WTC11 (cell line): ENCODE measurements at regions not wholly inside any gene's neighbourhood (a gene's known extent, or its start where the extent isn't known, plus 50 kb on each side); places are given as distances from the start of the nearest gene placed in this dataset.

Experiments used
- ATF3 ChIP-seq: sonication (generic); formaldehyde crosslinking; conservative IDR thresholded peaks from 2 replicates; pipeline ENCODE4 v1.8.1; 2022; ENCODE audit warnings: mild to moderate bottlenecking, missing genetic modification reagents
- CDX4 ChIP-seq: fragments of 250-450 bp; sonication (Bioruptor Pico); IDR thresholded peaks from 2 replicates; pipeline ENCODE4 v1.9.0; 2021; ENCODE audit warnings: moderate library complexity, mild to moderate bottlenecking, inconsistent platforms, borderline replicate concordance
- CREM ChIP-seq: sonication (generic); formaldehyde crosslinking; IDR thresholded peaks from 2 replicates; pipeline ENCODE4 v1.8.1; 2022; ENCODE audit warnings: mild to moderate bottlenecking, missing genetic modification reagents, moderate library complexity
- EMX1 ChIP-seq: fragments of 250-450 bp; sonication (Bioruptor Pico); IDR thresholded peaks from 2 replicates; pipeline ENCODE4 v1.8.0; 2021; ENCODE audit warnings: mild to moderate bottlenecking
- ERG ChIP-seq: fragments of 250-450 bp; sonication (Bioruptor Pico); IDR thresholded peaks from 2 replicates; pipeline ENCODE4 v1.8.0; 2021; ENCODE audit warnings: mild to moderate bottlenecking
- ESRRA ChIP-seq: sonication (generic); formaldehyde crosslinking; IDR thresholded peaks from 2 replicates; pipeline ENCODE4 v1.8.1; 2022; ENCODE audit warnings: mild to moderate bottlenecking, missing genetic modification reagents, borderline replicate concordance
- FOXJ3 ChIP-seq: sonication (generic); formaldehyde crosslinking; IDR thresholded peaks from 2 replicates; pipeline ENCODE4 v1.9.0; 2021; ENCODE audit warnings: missing genetic modification reagents, mild to moderate bottlenecking, borderline replicate concordance
- GABPB1 ChIP-seq: sonication (generic); formaldehyde crosslinking; IDR thresholded peaks from 2 replicates; pipeline ENCODE4 v1.8.1; 2023; ENCODE audit warnings: mild to moderate bottlenecking, missing genetic modification reagents
- JAZF1 ChIP-seq: fragments of 250-450 bp; sonication (Bioruptor Pico); IDR thresholded peaks from 2 replicates; pipeline ENCODE4 v1.9.0; 2021; ENCODE audit warnings: moderate library complexity, mild to moderate bottlenecking, inconsistent platforms
- NFATC4 ChIP-seq: fragments of 250-450 bp; sonication (Bioruptor Pico); IDR thresholded peaks from 2 replicates; pipeline ENCODE4 v1.9.0; 2021; ENCODE audit warnings: mild to moderate bottlenecking
- NFE2L1 ChIP-seq: sonication (generic); formaldehyde crosslinking; IDR thresholded peaks from 2 replicates; pipeline ENCODE4 v1.8.1; 2023; ENCODE audit warnings: missing genetic modification reagents
- NR1H2 ChIP-seq: sonication (generic); formaldehyde crosslinking; IDR thresholded peaks from 2 replicates; pipeline ENCODE4 v1.9.0; 2021; ENCODE audit warnings: mild to moderate bottlenecking, moderate library complexity, missing genetic modification reagents
- NR3C1 ChIP-seq: sonication (generic); formaldehyde crosslinking; conservative IDR thresholded peaks from 2 replicates; pipeline ENCODE4 v1.8.1; 2023; ENCODE audit warnings: low read depth, mild to moderate bottlenecking, missing genetic modification reagents
- PREB ChIP-seq: sonication (generic); formaldehyde crosslinking; IDR thresholded peaks from 2 replicates; pipeline ENCODE4 v1.8.1; 2022; ENCODE audit warnings: mild to moderate bottlenecking, missing genetic modification reagents, moderate library complexity, borderline replicate concordance
- RORB ChIP-seq: fragments of 250-450 bp; sonication (Bioruptor Pico); IDR thresholded peaks from 2 replicates; pipeline ENCODE4 v1.9.0; 2021; ENCODE audit warnings: mild to moderate bottlenecking
- SOX15 ChIP-seq: fragments of 250-450 bp; sonication (Bioruptor Pico); IDR thresholded peaks from 2 replicates; pipeline ENCODE4 v1.9.0; 2021; ENCODE audit warnings: mild to moderate bottlenecking
- SP1 ChIP-seq: sonication (generic); formaldehyde crosslinking; conservative IDR thresholded peaks from 2 replicates; pipeline ENCODE4 v1.8.1; 2022; ENCODE audit warnings: missing genetic modification reagents
- STAT6 ChIP-seq: sonication (generic); formaldehyde crosslinking; conservative IDR thresholded peaks from 2 replicates; pipeline ENCODE4 v1.8.1; 2023; ENCODE audit warnings: mild to moderate bottlenecking, low read depth, missing genetic modification reagents, moderate library complexity
- TEAD4 ChIP-seq: sonication (generic); formaldehyde crosslinking; IDR thresholded peaks from 2 replicates; pipeline ENCODE4 v1.8.0; 2022; ENCODE audit warnings: mild to moderate bottlenecking, missing genetic modification reagents
- ZNF263 ChIP-seq: sonication (generic); formaldehyde crosslinking; IDR thresholded peaks from 2 replicates; pipeline ENCODE4 v1.8.1; 2022; ENCODE audit warnings: low read depth, mild to moderate bottlenecking, moderate library complexity, missing genetic modification reagents
- TF ChIP-seq, protein P1 (sequence below): sonication (generic); formaldehyde crosslinking; IDR thresholded peaks from 2 replicates; pipeline ENCODE4 v1.8.1; 2023; ENCODE audit warnings: mild to moderate bottlenecking, missing genetic modification reagents
- TF ChIP-seq, protein P2 (sequence below): sonication (generic); formaldehyde crosslinking; IDR thresholded peaks from 2 replicates; pipeline ENCODE4 v1.8.1; 2023; ENCODE audit warnings: mild to moderate bottlenecking, missing genetic modification reagents
- TF ChIP-seq, protein P3 (sequence below): sonication (generic); formaldehyde crosslinking; IDR thresholded peaks from 2 replicates; pipeline ENCODE4 v1.8.0; 2022; ENCODE audit warnings: missing genetic modification reagents
- TF ChIP-seq, protein P4 (sequence below): sonication (generic); formaldehyde crosslinking; IDR thresholded peaks from 2 replicates; pipeline ENCODE4 v1.8.0; 2023; ENCODE audit warnings: missing genetic modification reagents
- TF ChIP-seq, protein P5 (sequence below): sonication (generic); formaldehyde crosslinking; IDR thresholded peaks from 2 replicates; pipeline ENCODE4 v1.8.0; 2022; ENCODE audit warnings: mild to moderate bottlenecking, missing genetic modification reagents

DNA sequence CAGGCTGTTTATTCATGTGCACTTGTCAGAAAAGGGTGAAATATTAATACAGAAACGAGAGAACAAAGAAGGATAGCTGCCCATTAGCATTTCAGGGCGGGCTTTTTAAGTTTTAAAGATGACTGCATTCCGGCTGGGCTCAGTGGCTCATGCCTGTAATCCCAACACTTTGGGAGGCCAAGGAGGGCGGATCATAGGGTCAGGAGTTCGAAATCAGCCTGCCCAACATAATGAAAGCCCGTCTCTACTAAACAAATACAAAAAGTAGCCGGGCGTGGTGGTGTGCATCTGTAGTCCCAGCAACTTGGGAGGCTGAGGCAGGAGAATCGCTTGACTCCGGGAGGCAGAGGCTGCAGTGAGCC, 130.5 kb downstream of the HFE start (continued):
- TF ChIP-seq, protein P1, sequence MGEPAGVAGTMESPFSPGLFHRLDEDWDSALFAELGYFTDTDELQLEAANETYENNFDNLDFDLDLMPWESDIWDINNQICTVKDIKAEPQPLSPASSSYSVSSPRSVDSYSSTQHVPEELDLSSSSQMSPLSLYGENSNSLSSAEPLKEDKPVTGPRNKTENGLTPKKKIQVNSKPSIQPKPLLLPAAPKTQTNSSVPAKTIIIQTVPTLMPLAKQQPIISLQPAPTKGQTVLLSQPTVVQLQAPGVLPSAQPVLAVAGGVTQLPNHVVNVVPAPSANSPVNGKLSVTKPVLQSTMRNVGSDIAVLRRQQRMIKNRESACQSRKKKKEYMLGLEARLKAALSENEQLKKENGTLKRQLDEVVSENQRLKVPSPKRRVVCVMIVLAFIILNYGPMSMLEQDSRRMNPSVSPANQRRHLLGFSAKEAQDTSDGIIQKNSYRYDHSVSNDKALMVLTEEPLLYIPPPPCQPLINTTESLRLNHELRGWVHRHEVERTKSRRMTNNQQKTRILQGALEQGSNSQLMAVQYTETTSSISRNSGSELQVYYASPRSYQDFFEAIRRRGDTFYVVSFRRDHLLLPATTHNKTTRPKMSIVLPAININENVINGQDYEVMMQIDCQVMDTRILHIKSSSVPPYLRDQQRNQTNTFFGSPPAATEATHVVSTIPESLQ (CRISPR knock-in tag): no peak
- TF ChIP-seq SP1 (CRISPR knock-in tag) (no peak), ESRRA (CRISPR knock-in tag) (no peak), ERG (peak; percentile 95; the same call in 1 of the 2 replicates), EMX1 (CRISPR knock-in tag) (peak; percentile 98), CREM (no peak), ZNF263 (CRISPR knock-in tag) (no peak), TEAD4 (no peak), JAZF1 (CRISPR knock-in tag) (no peak), NFE2L1 (CRISPR knock-in tag) (no peak), NFATC4 (CRISPR knock-in tag) (peak; percentile 93), SOX15 (CRISPR knock-in tag) (no peak), FOXJ3 (no peak), STAT6 (CRISPR knock-in tag) (no peak), NR3C1 (no peak), NR1H2 (no peak), GABPB1 (no peak), ATF3 (no peak), CDX4 (CRISPR knock-in tag) (0 out of 2 replicates have a peak, but pooled peaks have one; percentile 0), PREB (CRISPR knock-in tag) (no peak), RORB (CRISPR knock-in tag) (no peak)
- TF ChIP-seq, protein P2, sequence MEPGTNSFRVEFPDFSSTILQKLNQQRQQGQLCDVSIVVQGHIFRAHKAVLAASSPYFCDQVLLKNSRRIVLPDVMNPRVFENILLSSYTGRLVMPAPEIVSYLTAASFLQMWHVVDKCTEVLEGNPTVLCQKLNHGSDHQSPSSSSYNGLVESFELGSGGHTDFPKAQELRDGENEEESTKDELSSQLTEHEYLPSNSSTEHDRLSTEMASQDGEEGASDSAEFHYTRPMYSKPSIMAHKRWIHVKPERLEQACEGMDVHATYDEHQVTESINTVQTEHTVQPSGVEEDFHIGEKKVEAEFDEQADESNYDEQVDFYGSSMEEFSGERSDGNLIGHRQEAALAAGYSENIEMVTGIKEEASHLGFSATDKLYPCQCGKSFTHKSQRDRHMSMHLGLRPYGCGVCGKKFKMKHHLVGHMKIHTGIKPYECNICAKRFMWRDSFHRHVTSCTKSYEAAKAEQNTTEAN (CRISPR knock-in tag): no peak
- TF ChIP-seq, protein P3, sequence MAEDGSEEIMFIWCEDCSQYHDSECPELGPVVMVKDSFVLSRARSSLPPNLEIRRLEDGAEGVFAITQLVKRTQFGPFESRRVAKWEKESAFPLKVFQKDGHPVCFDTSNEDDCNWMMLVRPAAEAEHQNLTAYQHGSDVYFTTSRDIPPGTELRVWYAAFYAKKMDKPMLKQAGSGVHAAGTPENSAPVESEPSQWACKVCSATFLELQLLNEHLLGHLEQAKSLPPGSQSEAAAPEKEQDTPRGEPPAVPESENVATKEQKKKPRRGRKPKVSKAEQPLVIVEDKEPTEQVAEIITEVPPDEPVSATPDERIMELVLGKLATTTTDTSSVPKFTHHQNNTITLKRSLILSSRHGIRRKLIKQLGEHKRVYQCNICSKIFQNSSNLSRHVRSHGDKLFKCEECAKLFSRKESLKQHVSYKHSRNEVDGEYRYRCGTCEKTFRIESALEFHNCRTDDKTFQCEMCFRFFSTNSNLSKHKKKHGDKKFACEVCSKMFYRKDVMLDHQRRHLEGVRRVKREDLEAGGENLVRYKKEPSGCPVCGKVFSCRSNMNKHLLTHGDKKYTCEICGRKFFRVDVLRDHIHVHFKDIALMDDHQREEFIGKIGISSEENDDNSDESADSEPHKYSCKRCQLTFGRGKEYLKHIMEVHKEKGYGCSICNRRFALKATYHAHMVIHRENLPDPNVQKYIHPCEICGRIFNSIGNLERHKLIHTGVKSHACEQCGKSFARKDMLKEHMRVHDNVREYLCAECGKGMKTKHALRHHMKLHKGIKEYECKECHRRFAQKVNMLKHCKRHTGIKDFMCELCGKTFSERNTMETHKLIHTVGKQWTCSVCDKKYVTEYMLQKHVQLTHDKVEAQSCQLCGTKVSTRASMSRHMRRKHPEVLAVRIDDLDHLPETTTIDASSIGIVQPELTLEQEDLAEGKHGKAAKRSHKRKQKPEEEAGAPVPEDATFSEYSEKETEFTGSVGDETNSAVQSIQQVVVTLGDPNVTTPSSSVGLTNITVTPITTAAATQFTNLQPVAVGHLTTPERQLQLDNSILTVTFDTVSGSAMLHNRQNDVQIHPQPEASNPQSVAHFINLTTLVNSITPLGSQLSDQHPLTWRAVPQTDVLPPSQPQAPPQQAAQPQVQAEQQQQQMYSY (CRISPR knock-in tag): no peak
- TF ChIP-seq, protein P4, sequence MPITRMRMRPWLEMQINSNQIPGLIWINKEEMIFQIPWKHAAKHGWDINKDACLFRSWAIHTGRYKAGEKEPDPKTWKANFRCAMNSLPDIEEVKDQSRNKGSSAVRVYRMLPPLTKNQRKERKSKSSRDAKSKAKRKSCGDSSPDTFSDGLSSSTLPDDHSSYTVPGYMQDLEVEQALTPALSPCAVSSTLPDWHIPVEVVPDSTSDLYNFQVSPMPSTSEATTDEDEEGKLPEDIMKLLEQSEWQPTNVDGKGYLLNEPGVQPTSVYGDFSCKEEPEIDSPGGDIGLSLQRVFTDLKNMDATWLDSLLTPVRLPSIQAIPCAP (CRISPR knock-in tag): no peak
- TF ChIP-seq, protein P5, sequence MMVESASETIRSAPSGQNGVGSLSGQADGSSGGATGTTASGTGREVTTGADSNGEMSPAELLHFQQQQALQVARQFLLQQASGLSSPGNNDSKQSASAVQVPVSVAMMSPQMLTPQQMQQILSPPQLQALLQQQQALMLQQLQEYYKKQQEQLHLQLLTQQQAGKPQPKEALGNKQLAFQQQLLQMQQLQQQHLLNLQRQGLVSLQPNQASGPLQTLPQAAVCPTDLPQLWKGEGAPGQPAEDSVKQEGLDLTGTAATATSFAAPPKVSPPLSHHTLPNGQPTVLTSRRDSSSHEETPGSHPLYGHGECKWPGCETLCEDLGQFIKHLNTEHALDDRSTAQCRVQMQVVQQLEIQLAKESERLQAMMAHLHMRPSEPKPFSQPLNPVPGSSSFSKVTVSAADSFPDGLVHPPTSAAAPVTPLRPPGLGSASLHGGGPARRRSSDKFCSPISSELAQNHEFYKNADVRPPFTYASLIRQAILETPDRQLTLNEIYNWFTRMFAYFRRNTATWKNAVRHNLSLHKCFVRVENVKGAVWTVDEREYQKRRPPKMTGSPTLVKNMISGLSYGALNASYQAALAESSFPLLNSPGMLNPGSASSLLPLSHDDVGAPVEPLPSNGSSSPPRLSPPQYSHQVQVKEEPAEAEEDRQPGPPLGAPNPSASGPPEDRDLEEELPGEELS (CRISPR knock-in tag): no peak
